ENCODE measurements at regions not wholly inside any gene's neighbourhood (a gene's known extent, or its start where the extent isn't known, plus 50 kb on each side); places are given as distances from the start of the nearest gene placed in this dataset.

DNA sequence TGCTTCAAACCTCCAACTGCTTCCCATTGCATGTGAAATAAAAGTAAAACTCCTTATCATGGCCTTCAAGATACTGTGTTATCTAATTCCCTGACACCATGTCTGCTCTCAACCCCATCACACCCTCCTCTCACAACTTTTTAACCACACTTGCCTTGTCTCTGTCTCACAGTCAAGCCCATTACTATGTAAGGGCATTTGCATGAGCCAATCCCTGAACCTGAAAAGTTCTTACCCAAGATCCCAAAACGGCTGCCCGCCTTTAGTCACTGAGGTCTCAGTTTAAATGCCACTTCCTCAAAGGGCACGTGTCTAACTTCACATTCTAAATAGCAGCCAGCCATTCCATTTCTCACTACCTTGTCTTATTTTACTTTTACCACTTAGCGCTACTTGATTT, 83.1 kb downstream of the SST start:
- TF ChIP-seq, protein P1, sequence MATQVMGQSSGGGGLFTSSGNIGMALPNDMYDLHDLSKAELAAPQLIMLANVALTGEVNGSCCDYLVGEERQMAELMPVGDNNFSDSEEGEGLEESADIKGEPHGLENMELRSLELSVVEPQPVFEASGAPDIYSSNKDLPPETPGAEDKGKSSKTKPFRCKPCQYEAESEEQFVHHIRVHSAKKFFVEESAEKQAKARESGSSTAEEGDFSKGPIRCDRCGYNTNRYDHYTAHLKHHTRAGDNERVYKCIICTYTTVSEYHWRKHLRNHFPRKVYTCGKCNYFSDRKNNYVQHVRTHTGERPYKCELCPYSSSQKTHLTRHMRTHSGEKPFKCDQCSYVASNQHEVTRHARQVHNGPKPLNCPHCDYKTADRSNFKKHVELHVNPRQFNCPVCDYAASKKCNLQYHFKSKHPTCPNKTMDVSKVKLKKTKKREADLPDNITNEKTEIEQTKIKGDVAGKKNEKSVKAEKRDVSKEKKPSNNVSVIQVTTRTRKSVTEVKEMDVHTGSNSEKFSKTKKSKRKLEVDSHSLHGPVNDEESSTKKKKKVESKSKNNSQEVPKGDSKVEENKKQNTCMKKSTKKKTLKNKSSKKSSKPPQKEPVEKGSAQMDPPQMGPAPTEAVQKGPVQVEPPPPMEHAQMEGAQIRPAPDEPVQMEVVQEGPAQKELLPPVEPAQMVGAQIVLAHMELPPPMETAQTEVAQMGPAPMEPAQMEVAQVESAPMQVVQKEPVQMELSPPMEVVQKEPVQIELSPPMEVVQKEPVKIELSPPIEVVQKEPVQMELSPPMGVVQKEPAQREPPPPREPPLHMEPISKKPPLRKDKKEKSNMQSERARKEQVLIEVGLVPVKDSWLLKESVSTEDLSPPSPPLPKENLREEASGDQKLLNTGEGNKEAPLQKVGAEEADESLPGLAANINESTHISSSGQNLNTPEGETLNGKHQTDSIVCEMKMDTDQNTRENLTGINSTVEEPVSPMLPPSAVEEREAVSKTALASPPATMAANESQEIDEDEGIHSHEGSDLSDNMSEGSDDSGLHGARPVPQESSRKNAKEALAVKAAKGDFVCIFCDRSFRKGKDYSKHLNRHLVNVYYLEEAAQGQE (IDR thresholded peaks at IDR 0.05; ENCODE audit: borderline replicate concordance): no peak
- TF ChIP-seq, protein P1 (CRISPR knock-in tag; IDR thresholded peaks at IDR 0.05; ENCODE audit: low read depth): no peak
- no peak for TF ChIP-seq EP300 (IDR thresholded peaks at IDR 0.05; ENCODE audit: low read length)
- TF ChIP-seq, protein P2, sequence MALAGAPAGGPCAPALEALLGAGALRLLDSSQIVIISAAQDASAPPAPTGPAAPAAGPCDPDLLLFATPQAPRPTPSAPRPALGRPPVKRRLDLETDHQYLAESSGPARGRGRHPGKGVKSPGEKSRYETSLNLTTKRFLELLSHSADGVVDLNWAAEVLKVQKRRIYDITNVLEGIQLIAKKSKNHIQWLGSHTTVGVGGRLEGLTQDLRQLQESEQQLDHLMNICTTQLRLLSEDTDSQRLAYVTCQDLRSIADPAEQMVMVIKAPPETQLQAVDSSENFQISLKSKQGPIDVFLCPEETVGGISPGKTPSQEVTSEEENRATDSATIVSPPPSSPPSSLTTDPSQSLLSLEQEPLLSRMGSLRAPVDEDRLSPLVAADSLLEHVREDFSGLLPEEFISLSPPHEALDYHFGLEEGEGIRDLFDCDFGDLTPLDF (CRISPR knock-in tag; IDR thresholded peaks at IDR 0.05): no peak
- TF ChIP-seq POLR2A (conservative IDR thresholded peaks at IDR 0.05): no peak
- TF ChIP-seq, protein P3, sequence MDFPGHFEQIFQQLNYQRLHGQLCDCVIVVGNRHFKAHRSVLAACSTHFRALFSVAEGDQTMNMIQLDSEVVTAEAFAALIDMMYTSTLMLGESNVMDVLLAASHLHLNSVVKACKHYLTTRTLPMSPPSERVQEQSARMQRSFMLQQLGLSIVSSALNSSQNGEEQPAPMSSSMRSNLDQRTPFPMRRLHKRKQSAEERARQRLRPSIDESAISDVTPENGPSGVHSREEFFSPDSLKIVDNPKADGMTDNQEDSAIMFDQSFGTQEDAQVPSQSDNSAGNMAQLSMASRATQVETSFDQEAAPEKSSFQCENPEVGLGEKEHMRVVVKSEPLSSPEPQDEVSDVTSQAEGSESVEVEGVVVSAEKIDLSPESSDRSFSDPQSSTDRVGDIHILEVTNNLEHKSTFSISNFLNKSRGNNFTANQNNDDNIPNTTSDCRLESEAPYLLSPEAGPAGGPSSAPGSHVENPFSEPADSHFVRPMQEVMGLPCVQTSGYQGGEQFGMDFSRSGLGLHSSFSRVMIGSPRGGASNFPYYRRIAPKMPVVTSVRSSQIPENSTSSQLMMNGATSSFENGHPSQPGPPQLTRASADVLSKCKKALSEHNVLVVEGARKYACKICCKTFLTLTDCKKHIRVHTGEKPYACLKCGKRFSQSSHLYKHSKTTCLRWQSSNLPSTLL (IDR thresholded peaks at IDR 0.05): no peak
- no peak for TF ChIP-seq JUN (IDR thresholded peaks at IDR 0.05; ENCODE audit: borderline replicate concordance, low read depth, low read length)
- TF ChIP-seq JUN (CRISPR knock-in tag; IDR thresholded peaks at IDR 0.05; ENCODE audit: borderline replicate concordance): no peak
- no peak for TF ChIP-seq EHMT2 (IDR thresholded peaks at IDR 0.05)
- TF ChIP-seq SIX5 (IDR thresholded peaks at IDR 0.05; ENCODE audit: borderline replicate concordance in 1 of 2, insufficient read depth in 1 of 2, low read depth in 1 of 2, low read length in 2 of 2): no peak
- TF ChIP-seq GABPA (tag; conservative IDR thresholded peaks at IDR 0.05; ENCODE audit: low read depth): no peak

Data from K562 (cell line).